T-helper 17 cell (primary cell): ENCODE measurements at regions not wholly inside any gene's neighbourhood (a gene's known extent, or its start where the extent isn't known, plus 50 kb on each side); places are given as distances from the start of the nearest gene placed in this dataset.
"Not testable (repeated sequence)": the region's sequence is repeated elsewhere in the genome, so short reads cannot be mapped to it uniquely, and the experiment has no call there.

Source experiments
- ATAC-seq: fragments of 150-1000 bp; cut with Tn5 transposase; 2 replicates; pipeline ENCODE4 v1.10.0; 2021; ENCODE audit warnings: mild to moderate bottlenecking, moderate library complexity
- DNase-seq, 3 donors: peaks; one replicate each; pipeline versions ENCODE4 v3.0.0 to v3.0.0-alpha.2; 2020 to 2021
- H3K9me3 ChIP-seq: one replicate; pipeline ENCODE4 v1.7.0; 2013; ENCODE audit warnings: low read length, mild to moderate bottlenecking; ENCODE audit not compliant: control insufficient read depth, poor library complexity, severe bottlenecking
- H3K27ac Mint-ChIP-seq: one replicate; pipeline ENCODE4 v1.8.0; 2022; ENCODE audit warnings: mild to moderate bottlenecking, moderate library complexity, mixed read lengths
- H3K27me3 Mint-ChIP-seq: one replicate; pipeline ENCODE4 v1.8.0; 2022; ENCODE audit warnings: mixed read lengths
- H3K36me3 Mint-ChIP-seq: one replicate; pipeline ENCODE4 v1.8.0; 2022; ENCODE audit warnings: low read depth, mixed read lengths
- H3K4me1 Mint-ChIP-seq: one replicate; pipeline ENCODE4 v1.8.0; 2022; ENCODE audit warnings: mild to moderate bottlenecking, mixed read lengths
- H3K4me3 Mint-ChIP-seq: one replicate; pipeline ENCODE4 v1.8.0; 2022; ENCODE audit warnings: mild to moderate bottlenecking, moderate library complexity, mixed read lengths

DNA sequence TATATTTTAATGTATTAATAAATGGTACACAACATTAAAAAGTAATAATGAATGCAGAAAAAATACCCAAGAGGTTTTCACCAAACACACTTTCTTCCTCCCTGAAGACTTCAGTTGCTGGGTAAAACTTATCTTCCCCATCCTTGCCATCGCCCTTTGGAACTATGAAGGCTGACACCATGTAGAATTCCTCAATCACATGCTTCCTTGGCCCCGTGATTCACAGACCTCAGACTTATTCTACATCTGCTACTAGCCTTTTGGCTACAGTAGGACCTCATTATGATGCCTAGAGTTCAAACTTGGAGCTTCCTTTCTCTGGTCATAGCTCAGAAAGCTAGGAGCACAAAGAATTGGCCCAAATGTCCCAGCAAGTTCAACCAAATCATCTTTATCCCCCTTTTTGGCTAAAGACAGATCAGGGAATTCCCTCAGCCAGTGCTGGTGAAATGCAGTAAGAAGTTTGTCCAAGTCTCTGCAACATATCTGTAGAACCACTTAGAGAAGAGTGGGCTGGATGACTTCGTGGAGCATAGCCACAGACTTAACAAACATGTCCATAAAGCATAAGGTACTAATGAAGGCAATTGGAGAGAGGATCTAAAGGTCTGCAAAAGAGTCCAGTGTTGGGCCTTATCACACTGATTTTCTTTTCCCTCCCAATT lies 253.5 kb downstream of the SEC61B start:
- peaks cover 45% of the 10 kb centered on the region for H3K27me3 Mint-ChIP-seq
- ATAC-seq: no peak

GRCh38 chr9:99478469-99479027 lies 256.5 kb downstream of the SEC61B start:
- DNase-seq: no peak
- Mint-ChIP-seq H3K27me3 (peaks cover 29% of the 10 kb centered on the region), H3K4me3 (no peak overlapping the region), H3K27ac (no peak overlapping the region), H3K36me3 (no peaks in the 10 kb centered on the region), H3K4me1 (no peaks in the 10 kb centered on the region)
- no peaks in the 10 kb centered on the region for H3K9me3 ChIP-seq
- no peak for ATAC-seq

More for the DNA sequence above, 253.5 kb downstream of the SEC61B start:
- Mint-ChIP-seq H3K4me1 (no peaks in the 10 kb centered on the region), H3K4me3 (no peak overlapping the region), H3K36me3 (no peaks in the 10 kb centered on the region), H3K27ac (no peak overlapping the region)
- no peaks in the 10 kb centered on the region for H3K9me3 ChIP-seq
- no peak for DNase-seq

DNA sequence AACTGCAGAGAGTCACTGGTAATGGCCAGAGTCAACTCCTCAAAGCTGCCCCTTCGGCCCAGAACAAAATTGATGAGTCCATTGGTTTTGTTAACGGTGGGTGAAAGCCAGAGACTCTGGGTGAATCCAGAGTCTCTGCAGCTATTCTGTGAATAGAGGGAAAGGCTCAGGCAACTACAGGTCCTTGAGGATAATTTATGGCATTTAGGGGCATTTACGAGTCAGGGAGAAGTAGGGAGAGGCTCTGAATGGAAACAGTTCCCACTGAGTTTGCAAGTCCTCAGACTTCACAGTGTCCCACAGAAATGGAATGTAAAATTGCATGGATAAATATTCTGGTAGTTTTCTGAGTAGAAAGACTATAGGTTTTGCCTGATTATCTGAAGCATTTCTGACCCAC lies 257.8 kb downstream of the SEC61B start:
- Mint-ChIP-seq H3K27me3 (peaks cover 21% of the 10 kb centered on the region), H3K36me3 (no peaks in the 10 kb centered on the region), H3K27ac (no peak overlapping the region), H3K4me1 (no peaks in the 10 kb centered on the region), H3K4me3 (no peak overlapping the region)
- DNase-seq (no peak), ATAC-seq (no peak)
- H3K9me3 ChIP-seq: no peaks in the 10 kb centered on the region

DNA sequence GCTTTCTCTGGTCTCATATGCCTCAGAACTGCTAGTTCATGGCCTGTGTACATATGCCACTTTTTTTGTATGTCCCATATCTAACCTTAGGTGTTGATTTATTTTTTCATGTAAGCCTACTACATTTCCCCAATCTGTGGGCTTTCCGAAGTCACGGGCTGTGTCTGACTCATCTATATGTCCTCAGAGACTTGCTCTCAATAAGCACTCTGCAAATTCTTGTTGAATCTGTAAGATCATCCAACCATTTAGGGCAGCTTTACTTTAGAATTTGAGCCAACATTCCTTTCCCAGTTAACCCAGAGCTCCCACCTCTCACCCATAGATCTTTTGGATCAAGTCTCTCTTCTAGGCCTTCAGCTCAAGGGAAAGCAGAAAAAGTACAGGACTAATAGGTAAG lies 263.4 kb downstream of the SEC61B start:
- Mint-ChIP-seq H3K27ac (no peak overlapping the region), H3K4me1 (no peaks in the 10 kb centered on the region), H3K4me3 (no peak overlapping the region), H3K36me3 (peaks cover 3% of the 10 kb centered on the region), H3K27me3 (peaks cover 25% of the 10 kb centered on the region)
- no peak for DNase-seq
- no peaks in the 10 kb centered on the region for H3K9me3 ChIP-seq
- ATAC-seq: no peak

DNA sequence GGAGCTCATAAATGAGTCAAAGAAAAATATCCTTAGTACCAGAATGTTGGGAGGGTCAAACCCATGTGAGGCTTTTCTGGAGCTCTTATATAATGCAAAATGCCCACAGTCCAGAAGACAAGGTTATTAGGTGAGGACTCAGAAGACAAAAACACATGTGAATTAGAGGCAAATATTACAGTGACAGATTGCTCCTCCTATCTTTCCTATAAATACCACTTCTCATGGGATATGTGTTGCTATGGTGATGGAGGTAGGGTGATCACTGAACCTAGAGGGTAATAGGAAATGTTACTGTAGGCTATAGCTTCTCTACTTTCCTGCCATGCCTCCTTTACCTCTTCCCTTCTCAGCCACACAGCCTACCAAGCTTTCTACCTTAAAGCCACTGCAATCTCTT lies 264.6 kb downstream of the SEC61B start:
- H3K9me3 ChIP-seq: no peaks in the 10 kb centered on the region
- ATAC-seq (no peak), DNase-seq (no peak)
- H3K27me3 Mint-ChIP-seq: peaks cover 37% of the 10 kb centered on the region
- peaks cover 3% of the 10 kb centered on the region for H3K36me3 Mint-ChIP-seq
- peaks cover under 1% of the 10 kb centered on the region for H3K4me1 Mint-ChIP-seq
- H3K4me3 Mint-ChIP-seq: no peak overlapping the region
- H3K27ac Mint-ChIP-seq: no peak overlapping the region

DNA sequence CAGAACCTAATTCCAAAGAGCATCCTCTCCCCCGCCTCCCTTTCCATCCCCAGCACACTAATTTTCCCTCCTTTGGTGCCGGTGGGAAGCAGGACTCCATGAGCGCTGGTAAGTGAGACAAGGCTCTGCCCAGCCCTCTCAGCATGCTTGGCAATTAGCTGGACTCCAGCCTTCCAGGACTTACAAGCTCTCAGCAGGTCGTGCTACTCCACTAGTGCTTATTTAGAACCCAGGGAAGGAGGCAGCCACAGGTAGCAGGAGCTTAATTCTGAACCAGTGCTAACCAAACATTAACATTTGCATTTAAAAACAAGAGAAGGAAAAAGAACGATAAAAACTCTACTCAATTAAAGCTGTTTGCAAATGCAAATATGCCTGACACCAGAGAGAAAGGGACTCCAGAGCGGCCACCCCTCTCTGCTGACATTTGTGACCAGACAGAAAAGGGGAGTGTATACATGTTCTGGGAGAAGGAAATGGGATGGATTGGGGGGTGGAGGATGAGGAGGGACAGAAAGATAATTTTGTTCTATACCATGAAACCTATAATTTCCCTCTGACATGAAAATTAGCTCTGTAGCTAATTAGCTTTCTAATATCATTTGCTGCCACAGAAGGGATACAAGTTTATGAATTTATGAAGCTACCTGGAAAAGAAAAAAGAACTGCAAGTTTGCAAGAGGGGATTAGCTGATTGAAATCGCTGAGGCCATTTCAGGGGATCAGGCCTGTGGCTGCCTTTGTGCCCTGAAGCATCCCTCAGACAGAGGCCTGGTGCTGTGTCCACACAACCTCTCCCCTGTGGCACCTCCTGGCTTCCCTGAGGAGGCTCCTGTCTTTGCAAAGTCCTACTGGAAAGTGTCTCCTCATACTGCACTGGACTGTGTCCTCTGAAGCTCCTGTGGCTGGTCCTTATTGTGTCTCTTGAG lies 266.3 kb downstream of the SEC61B start:
- Mint-ChIP-seq H3K36me3 (peaks cover 3% of the 10 kb centered on the region), H3K4me3 (no peak overlapping the region), H3K27me3 (peaks cover 51% of the 10 kb centered on the region), H3K4me1 (peaks cover 4% of the 10 kb centered on the region), H3K27ac (no peak overlapping the region)
- no peaks in the 10 kb centered on the region for H3K9me3 ChIP-seq
- no peak for ATAC-seq
- no peak for DNase-seq

DNA sequence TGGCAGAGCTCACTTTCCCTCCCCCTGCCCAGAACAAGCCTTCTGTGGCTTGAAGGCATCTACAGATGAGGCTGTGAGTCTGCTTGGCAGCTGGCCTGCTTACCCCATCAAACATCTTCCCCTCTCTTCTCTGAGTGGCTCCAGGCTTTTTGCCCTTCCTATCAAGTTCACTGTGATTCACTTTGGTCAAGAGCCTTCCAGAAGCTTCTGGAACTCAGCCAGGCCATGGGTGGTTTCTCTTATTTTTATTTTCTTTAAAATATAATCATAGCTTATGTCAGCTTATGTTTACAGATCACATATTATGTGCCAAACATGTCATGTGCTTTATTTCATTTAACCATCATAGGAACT lies 267.0 kb downstream of the SEC61B start:
- peaks cover 54% of the 10 kb centered on the region for H3K27me3 Mint-ChIP-seq
- peaks cover 4% of the 10 kb centered on the region for H3K4me1 Mint-ChIP-seq
- H3K9me3 ChIP-seq: no peaks in the 10 kb centered on the region
- DNase-seq: no peak
- H3K36me3 Mint-ChIP-seq: peaks cover 3% of the 10 kb centered on the region
- no peak for ATAC-seq
- H3K4me3 Mint-ChIP-seq: no peak overlapping the region
- H3K27ac Mint-ChIP-seq: no peak overlapping the region

- DNase-seq (no peak), ATAC-seq (no peak)
- Mint-ChIP-seq H3K27ac (no peak overlapping the region), H3K4me1 (peaks cover 4% of the 10 kb centered on the region), H3K4me3 (no peak overlapping the region), H3K27me3 (peaks cover 57% of the 10 kb centered on the region), H3K36me3 (peaks cover 3% of the 10 kb centered on the region)
- H3K9me3 ChIP-seq: no peaks in the 10 kb centered on the region
Observed at GRCh38 chr9:99490729-99491128, 268.6 kb downstream of the SEC61B start.

- H3K36me3 Mint-ChIP-seq: peaks cover 3% of the 10 kb centered on the region
- peaks cover 4% of the 10 kb centered on the region for H3K4me1 Mint-ChIP-seq
- H3K27me3 Mint-ChIP-seq: peaks cover 59% of the 10 kb centered on the region
- DNase-seq (no peak), ATAC-seq (no peak)
- H3K27ac Mint-ChIP-seq: no peak overlapping the region
- no peak overlapping the region for H3K4me3 Mint-ChIP-seq
- H3K9me3 ChIP-seq: no peaks in the 10 kb centered on the region
Observed at GRCh38 chr9:99491408-99492158, 269.5 kb downstream of the SEC61B start.

DNA sequence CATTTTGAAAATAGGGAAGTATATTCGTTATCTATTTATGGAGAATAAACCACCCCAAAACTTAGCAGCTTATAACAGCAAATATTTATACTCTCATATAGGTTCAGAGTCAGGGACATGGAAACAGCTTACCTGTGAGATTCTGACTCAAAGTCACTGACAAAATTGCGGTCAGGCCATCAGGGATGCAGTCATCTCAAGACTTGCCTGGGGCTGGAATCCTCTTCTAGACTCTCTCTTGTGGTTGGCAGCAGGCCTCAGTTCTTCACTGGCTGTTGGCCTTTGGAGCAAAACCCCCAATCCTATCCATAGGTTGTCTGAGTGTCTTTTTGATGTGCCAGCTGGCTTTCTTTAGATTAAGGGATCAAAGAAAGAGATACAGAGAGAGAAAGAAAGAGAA lies 275.6 kb downstream of the SEC61B start:
- DNase-seq: no peak
- Mint-ChIP-seq H3K4me3 (no peak overlapping the region), H3K27me3 (peaks cover 31% of the 10 kb centered on the region), H3K36me3 (no peaks in the 10 kb centered on the region), H3K4me1 (no peaks in the 10 kb centered on the region), H3K27ac (no peak overlapping the region)
- no peak for ATAC-seq
- H3K9me3 ChIP-seq: no peaks in the 10 kb centered on the region

GRCh38 chr9:99498979-99499378 lies 276.9 kb downstream of the SEC61B start:
- H3K9me3 ChIP-seq, H3K4me1 Mint-ChIP-seq, H3K36me3 Mint-ChIP-seq, ATAC-seq, DNase-seq, H3K27ac Mint-ChIP-seq, H3K4me3 Mint-ChIP-seq: not testable (repeated sequence)
- H3K27me3 Mint-ChIP-seq: peaks cover 23% of the 10 kb centered on the region

DNA sequence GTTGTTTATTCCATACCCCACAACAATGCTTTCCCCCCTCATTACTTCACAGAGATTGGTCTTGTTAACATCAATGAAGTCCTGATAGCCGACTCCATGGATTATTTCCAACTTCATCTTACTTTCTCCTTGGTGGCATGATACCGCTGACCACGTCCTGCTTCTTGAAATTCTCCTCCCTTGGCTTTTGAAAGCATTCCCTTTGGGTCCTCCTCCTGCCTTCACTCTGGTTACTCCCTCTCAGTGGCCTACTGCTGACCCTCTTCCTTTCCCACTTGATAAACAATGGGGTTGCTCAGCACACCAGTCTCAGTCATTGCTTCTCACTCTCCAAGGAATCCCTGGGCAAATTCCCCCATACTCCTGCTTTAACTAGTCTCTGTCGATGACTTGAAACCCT lies 283.9 kb downstream of the SEC61B start:
- H3K27ac Mint-ChIP-seq: no peak overlapping the region
- H3K4me3 Mint-ChIP-seq: no peak overlapping the region
- peaks cover 9% of the 10 kb centered on the region for H3K27me3 Mint-ChIP-seq
- H3K36me3 Mint-ChIP-seq: no peaks in the 10 kb centered on the region
- H3K9me3 ChIP-seq: no peaks in the 10 kb centered on the region
- no peaks in the 10 kb centered on the region for H3K4me1 Mint-ChIP-seq
- DNase-seq (no peak), ATAC-seq (no peak)

- H3K9me3 ChIP-seq: no peaks in the 10 kb centered on the region
- no peak overlapping the region for H3K27ac Mint-ChIP-seq
- H3K4me3 Mint-ChIP-seq: no peak overlapping the region
- no peaks in the 10 kb centered on the region for H3K4me1 Mint-ChIP-seq
- no peak for ATAC-seq
- peaks cover 9% of the 10 kb centered on the region for H3K27me3 Mint-ChIP-seq
- DNase-seq: no peak
- H3K36me3 Mint-ChIP-seq: no peaks in the 10 kb centered on the region
Observed at GRCh38 chr9:99506747-99507348, 284.8 kb downstream of the SEC61B start.
